Lower lobe of right lung (tissue), 2 donors: ENCODE measurements at regions not wholly inside any gene's neighbourhood (a gene's known extent, or its start where the extent isn't known, plus 50 kb on each side); places are given as distances from the start of the nearest gene placed in this dataset.

Experiments
- ATAC-seq, 2 donors: fragments of 200-7000 bp; cut with Tn5 transposase; one replicate each; pipeline ENCODE4 v1.9.1; 2020 to 2022; ENCODE audit warnings: mild to moderate bottlenecking in 2 of 2, moderate library complexity in 2 of 2
- DNase-seq: peaks from one replicate; pipeline ENCODE4 v3.0.0-alpha.2; 2020
- H3K27ac ChIP-seq: fragments of 200-600 bp; one replicate; pipeline ENCODE4 v1.8.0; 2022
- H3K27me3 ChIP-seq: fragments of 200-600 bp; one replicate; pipeline ENCODE4 v1.8.0; 2022; ENCODE audit warnings: low read depth
- H3K36me3 ChIP-seq: fragments of 200-600 bp; one replicate; pipeline ENCODE4 v1.8.0; 2022; ENCODE audit warnings: mild to moderate bottlenecking
- H3K4me1 ChIP-seq: fragments of 200-600 bp; one replicate; pipeline ENCODE4 v1.8.0; 2022
- H3K4me3 ChIP-seq: fragments of 200-600 bp; one replicate; pipeline ENCODE4 v1.8.0; 2022; ENCODE audit warnings: mild to moderate bottlenecking
- H3K9me3 ChIP-seq: fragments of 200-600 bp; one replicate; pipeline ENCODE4 v1.8.0; 2022
- intact Hi-C: fragments of 100-400 bp; cut with DNase I; formaldehyde crosslinking; loops from one replicate; pipeline ENCODE4 v1.11.0; 2022
- TF ChIP-seq, protein P1 (sequence below): fragments of 200-600 bp; IDR thresholded peaks from one replicate; pipeline ENCODE4 v1.8.0; 2022; ENCODE audit warnings: antibody characterized with exemption, mild to moderate bottlenecking
- donor health status: DM: no; HTN: yes; CAD: no; lungs with severe emphysema.

DNA sequence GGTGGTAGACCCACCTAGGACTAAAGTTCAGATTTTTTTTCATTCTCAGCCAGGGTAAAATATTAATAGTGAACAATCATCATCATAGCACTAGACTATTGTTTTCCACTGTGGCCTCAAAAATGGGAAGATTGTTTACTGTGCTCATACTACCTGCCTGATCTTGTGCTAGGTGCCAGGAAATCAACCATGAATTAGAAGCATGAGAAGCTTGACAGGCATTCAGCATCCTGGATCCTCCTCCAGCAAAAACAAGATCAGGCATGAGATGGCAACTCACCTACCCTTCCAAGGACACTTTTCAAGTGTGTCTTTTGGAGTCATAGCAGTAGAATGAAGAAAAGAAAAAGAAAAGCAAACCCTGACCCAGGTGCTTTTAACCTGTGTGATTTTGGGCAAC lies 174.2 kb downstream of the CYLD start:
- no peak for ATAC-seq
- Histone ChIP-seq H3K27ac (no peak overlapping the region), H3K36me3 (no peaks in the 10 kb centered on the region), H3K27me3 (no peaks in the 10 kb centered on the region), H3K4me1 (no peaks in the 10 kb centered on the region), H3K9me3 (no peaks in the 10 kb centered on the region), H3K4me3 (no peak overlapping the region)
- intact Hi-C loops: no loop called here
- TF ChIP-seq, protein P1, sequence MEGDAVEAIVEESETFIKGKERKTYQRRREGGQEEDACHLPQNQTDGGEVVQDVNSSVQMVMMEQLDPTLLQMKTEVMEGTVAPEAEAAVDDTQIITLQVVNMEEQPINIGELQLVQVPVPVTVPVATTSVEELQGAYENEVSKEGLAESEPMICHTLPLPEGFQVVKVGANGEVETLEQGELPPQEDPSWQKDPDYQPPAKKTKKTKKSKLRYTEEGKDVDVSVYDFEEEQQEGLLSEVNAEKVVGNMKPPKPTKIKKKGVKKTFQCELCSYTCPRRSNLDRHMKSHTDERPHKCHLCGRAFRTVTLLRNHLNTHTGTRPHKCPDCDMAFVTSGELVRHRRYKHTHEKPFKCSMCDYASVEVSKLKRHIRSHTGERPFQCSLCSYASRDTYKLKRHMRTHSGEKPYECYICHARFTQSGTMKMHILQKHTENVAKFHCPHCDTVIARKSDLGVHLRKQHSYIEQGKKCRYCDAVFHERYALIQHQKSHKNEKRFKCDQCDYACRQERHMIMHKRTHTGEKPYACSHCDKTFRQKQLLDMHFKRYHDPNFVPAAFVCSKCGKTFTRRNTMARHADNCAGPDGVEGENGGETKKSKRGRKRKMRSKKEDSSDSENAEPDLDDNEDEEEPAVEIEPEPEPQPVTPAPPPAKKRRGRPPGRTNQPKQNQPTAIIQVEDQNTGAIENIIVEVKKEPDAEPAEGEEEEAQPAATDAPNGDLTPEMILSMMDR: no peak
- DNase-seq: no peak

DNA sequence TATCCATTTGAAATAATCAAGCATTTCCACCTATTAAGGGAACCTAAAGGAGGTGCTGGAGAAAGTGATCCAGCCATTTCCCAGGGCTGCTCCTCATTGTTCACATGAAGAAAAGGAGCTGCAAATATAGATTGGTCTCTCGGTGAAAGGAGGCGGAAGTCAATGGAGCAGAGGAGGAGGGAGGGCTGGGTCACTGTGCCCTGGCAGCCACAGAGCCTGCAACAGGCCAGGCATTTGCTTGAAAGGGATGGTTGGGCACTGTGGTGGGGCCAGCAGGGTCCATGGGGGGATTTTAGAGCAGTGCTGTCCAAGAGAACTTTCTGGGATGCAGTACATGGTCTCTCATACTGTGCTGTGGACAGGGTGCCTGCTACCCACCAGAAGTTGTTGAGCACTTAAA lies 173.2 kb downstream of the CYLD start:
- no peaks in the 10 kb centered on the region for H3K4me1 ChIP-seq
- H3K9me3 ChIP-seq: no peaks in the 10 kb centered on the region
- DNase-seq: no peak
- no peak for ATAC-seq
- TF ChIP-seq, protein P1: no peak
- H3K36me3 ChIP-seq: no peaks in the 10 kb centered on the region
- no peak overlapping the region for H3K27ac ChIP-seq
- H3K27me3 ChIP-seq: no peaks in the 10 kb centered on the region
- intact Hi-C loops: no loop called here
- no peak overlapping the region for H3K4me3 ChIP-seq

DNA sequence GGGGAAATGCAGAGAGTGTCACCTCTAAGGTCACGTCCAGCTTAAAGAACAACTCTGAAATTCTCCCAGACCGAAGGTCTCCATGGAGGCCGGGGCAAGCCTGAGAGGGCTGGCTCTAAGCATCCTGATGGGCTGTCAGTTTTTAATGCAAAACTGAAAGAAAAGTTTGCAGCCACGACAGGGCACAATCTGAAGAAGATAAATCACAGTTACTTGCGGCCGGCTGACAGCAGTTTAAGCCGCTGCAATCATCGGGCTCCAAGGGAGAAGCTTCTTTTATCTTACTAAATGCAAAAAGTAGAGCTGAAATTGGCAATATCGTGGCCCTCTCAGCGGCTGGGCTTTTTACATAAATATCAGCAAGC lies 168.8 kb downstream of the CYLD start:
- H3K9me3 ChIP-seq: no peaks in the 10 kb centered on the region
- no peak for ATAC-seq
- TF ChIP-seq, protein P1: no peak
- DNase-seq: no peak
- no peaks in the 10 kb centered on the region for H3K36me3 ChIP-seq
- no peaks in the 10 kb centered on the region for H3K4me1 ChIP-seq
- intact Hi-C loops: no loop called here
- H3K4me3 ChIP-seq: no peak overlapping the region
- no peaks in the 10 kb centered on the region for H3K27me3 ChIP-seq
- H3K27ac ChIP-seq: no peak overlapping the region

DNA sequence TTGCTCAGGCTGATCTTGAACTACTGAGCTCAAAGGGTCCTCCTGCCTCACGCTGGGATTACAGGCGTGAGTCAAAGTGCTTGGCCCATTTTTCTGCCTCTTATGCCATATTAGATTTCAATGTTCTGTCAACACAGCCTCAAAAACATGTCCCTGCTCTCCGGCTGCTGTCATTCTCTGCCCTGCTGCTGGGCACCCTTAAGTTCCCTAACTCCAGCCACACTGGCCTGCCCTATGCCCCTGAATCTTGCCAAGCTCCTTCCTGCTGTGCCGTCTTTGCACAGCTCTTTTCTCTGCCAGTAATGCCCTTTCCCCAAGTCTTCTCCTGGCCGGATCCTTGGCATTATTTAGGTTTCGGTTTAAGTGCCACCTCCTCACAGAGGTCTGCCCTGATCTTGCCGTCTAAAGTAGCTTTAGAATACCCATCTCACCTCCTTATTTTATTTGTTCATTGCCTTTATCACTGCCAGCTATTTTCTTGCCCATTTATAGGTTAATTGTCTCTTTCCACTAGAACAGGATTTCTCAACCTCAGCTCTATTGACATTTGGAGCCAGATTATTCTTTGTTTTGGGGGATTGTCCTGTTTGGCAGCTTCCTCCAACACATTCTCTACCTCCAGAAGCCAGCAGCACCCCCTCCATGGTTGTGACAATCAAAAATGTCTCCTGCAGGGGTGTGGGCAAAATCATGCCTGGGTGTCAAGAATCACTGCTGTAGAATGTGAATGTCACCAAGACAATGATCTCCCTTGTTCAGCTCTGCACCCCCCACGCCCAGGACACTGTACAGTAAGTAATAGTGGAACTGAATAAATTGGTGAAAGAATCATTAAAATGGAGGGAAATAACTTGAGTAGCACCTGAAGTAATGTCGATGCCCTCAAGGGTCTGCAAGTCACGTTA lies 168.2 kb downstream of the CYLD start:
- Histone ChIP-seq H3K27me3 (no peaks in the 10 kb centered on the region), H3K4me3 (no peak overlapping the region), H3K36me3 (no peaks in the 10 kb centered on the region), H3K27ac (no peak overlapping the region), H3K9me3 (no peaks in the 10 kb centered on the region), H3K4me1 (no peaks in the 10 kb centered on the region)
- TF ChIP-seq, protein P1: no peak
- intact Hi-C loops: no loop called here
- ATAC-seq (peak in 1 of 2 donors; percentile 44), DNase-seq (no peak)

DNA sequence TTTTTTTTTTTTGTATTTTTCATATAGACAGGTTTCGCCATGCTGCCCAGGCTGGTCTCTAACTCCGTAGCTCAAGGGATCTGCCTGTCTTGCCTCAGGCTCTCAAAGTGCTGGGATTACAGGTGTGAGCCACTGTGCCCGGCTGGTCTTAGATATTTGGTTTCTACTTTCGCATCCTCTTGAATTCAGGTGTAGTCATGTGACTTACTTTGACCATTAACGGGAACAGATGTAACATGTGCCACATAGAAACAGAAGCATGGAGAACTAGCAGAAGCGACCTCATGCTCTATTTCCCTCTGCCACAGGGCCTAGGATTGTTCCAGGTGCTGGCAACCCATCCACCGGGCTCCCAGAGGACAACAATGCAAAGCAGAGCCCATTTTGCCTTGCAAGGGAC lies 166.6 kb downstream of the CYLD start:
- H3K9me3 ChIP-seq: no peaks in the 10 kb centered on the region
- no peaks in the 10 kb centered on the region for H3K4me1 ChIP-seq
- intact Hi-C loops: no loop called here
- H3K36me3 ChIP-seq: no peaks in the 10 kb centered on the region
- no peak for DNase-seq
- no peaks in the 10 kb centered on the region for H3K27me3 ChIP-seq
- no peak overlapping the region for H3K4me3 ChIP-seq
- no peak overlapping the region for H3K27ac ChIP-seq
- ATAC-seq: no peak
- TF ChIP-seq, protein P1: no peak
